A549 (cell line): ENCODE measurements at regions not wholly inside any gene's neighbourhood (a gene's known extent, or its start where the extent isn't known, plus 50 kb on each side); places are given as distances from the start of the nearest gene placed in this dataset.

ENCODE experiments used
- ATAC-seq, 2 experiments: fragments of 200-7000 bp in 1 of 2; fragments of >200 bp in 1 of 2; cut with Nextera tagmentation in 1 of 2; cut with Tn5 transposase in 1 of 2; 3 replicates each; pipeline versions ENCODE4 v1.8.0 to v1.9.1; 2018 to 2020; ENCODE audit warnings: mild to moderate bottlenecking in 1 of 2, moderate library complexity in 1 of 2
- CTCF ChIA-PET: fragments of 300-600 bp; sonication (Branson Sonifier 250); formaldehyde crosslinking; extraction: SDS; loops from one replicate; lab custom pipeline; 2021; ENCODE audit warnings: antibody characterized with exemption, inconsistent platforms; lab: Yijun Ruan, JAX
- POLR2A ChIA-PET: fragments of 350-600 bp; formaldehyde crosslinking; extraction: SDS; loops from one replicate; lab custom pipeline; 2021; ENCODE audit warnings: antibody characterized with exemption, inconsistent platforms; lab: Yijun Ruan, JAX
- DNase-seq, 2 experiments: peaks; one replicate each; pipeline versions ENCODE4 v3.0.0 to v3.0.0-alpha.2; 2011 to 2016; ENCODE audit warnings: low read depth in 1 of 2, low spot score in 1 of 2
- FAIRE-seq: peaks from 2 replicates; lab custom pipeline; 2011; peaks lifted over from hg19 to GRCh38; lab: Jason Lieb, UNC
- H3K27ac ChIP-seq, 2 experiments: fragments of >200 bp; sonication (Bioruptor Twin); formaldehyde crosslinking; 3 replicates each; pipeline ENCODE4 v1.5.1; 2016 to 2017
- H3K4me1 ChIP-seq: fragments of >200 bp; sonication (Bioruptor Twin); formaldehyde crosslinking; 3 replicates; pipeline ENCODE4 v1.6.1; 2016
- H3K4me2 ChIP-seq: fragments of >200 bp; sonication (Bioruptor Twin); formaldehyde crosslinking; 3 replicates; pipeline ENCODE4 v1.6.1; 2016
- H3K4me3 ChIP-seq: fragments of >200 bp; sonication (Bioruptor Twin); formaldehyde crosslinking; 3 replicates; pipeline ENCODE4 v1.5.1; 2016
- H3K9me3 ChIP-seq: fragments of >200 bp; sonication (Bioruptor Twin); formaldehyde crosslinking; 3 replicates; pipeline ENCODE4 v1.6.1; 2016
- EHF ChIP-seq: fragments of 250-450 bp; sonication (Bioruptor Pico); IDR thresholded peaks from 2 replicates; pipeline ENCODE4 v1.5.0; 2020; ENCODE audit warnings: mild to moderate bottlenecking
- EP300 ChIP-seq, 2 experiments: fragments of >200 bp; sonication (Bioruptor Twin); formaldehyde crosslinking; IDR thresholded peaks; 2 replicates in 1 of 2; 3 replicates in 1 of 2; pipeline ENCODE4 v1.6.1; 2016 to 2017
- ESRRA ChIP-seq: fragments of 150-350 bp; IDR thresholded peaks from 2 replicates; pipeline ENCODE4 v1.6.1; 2014; ENCODE audit warnings: mild to moderate bottlenecking, low read length, borderline replicate concordance
- FOSB ChIP-seq: fragments of 250-450 bp; sonication (Bioruptor Pico); IDR thresholded peaks from 2 replicates; pipeline ENCODE4 v1.5.0; 2020; ENCODE audit warnings: mild to moderate bottlenecking, moderate library complexity
- HEYL ChIP-seq: fragments of 250-450 bp; sonication (Bioruptor Pico); IDR thresholded peaks from 2 replicates; pipeline ENCODE4 v1.8.0; 2021; ENCODE audit warnings: mild to moderate bottlenecking, moderate library complexity
- HOXB5 ChIP-seq: fragments of 250-450 bp; sonication (Bioruptor Pico); IDR thresholded peaks from 2 replicates; pipeline ENCODE4 v1.5.0; 2020; ENCODE audit warnings: mild to moderate bottlenecking, moderate library complexity
- JUNB ChIP-seq: fragments of >200 bp; sonication (Bioruptor Twin); formaldehyde crosslinking; IDR thresholded peaks from 2 replicates; pipeline ENCODE4 v1.6.1; 2016
- KDM1A ChIP-seq: fragments of 200-600 bp; sonication (generic); IDR thresholded peaks from 2 replicates; pipeline ENCODE4 v1.6.1; 2016; ENCODE audit warnings: low read depth, mild to moderate bottlenecking
- KDM5A ChIP-seq: fragments of 200-600 bp; sonication (generic); IDR thresholded peaks from 2 replicates; pipeline ENCODE4 v1.6.1; 2016; ENCODE audit warnings: antibody characterized with exemption, mild to moderate bottlenecking
- MAFK ChIP-seq: fragments of 450-650 bp; IDR thresholded peaks from 2 replicates; pipeline ENCODE4 v1.6.1; 2014; ENCODE audit not compliant: partially characterized antibody
- NR3C1 ChIP-seq: fragments of >200 bp; sonication (Bioruptor Twin); formaldehyde crosslinking; IDR thresholded peaks from 3 replicates; pipeline ENCODE4 v1.6.1; 2017
- POLR2AphosphoS2 ChIP-seq: conservative IDR thresholded peaks from 2 replicates; pipeline ENCODE4 v1.6.1; 2012; ENCODE audit warnings: low read length, improper control_type of control experiment, inconsistent platforms
- RCOR1 ChIP-seq: fragments of 150-350 bp; IDR thresholded peaks from 2 replicates; pipeline ENCODE4 v1.6.1; 2014; ENCODE audit warnings: antibody characterized with exemption, low read length, low read depth
- SREBF2 ChIP-seq: fragments of 450-650 bp; IDR thresholded peaks from 2 replicates; pipeline ENCODE4 v1.6.1; 2014; ENCODE audit warnings: mild to moderate bottlenecking, moderate library complexity
- TFCP2L1 ChIP-seq: fragments of 250-450 bp; sonication (Bioruptor Pico); IDR thresholded peaks from 2 replicates; pipeline ENCODE4 v1.5.0; 2021; ENCODE audit warnings: mild to moderate bottlenecking
- ZC3H11A ChIP-seq: fragments of 450-650 bp; IDR thresholded peaks from 2 replicates; pipeline ENCODE4 v1.6.1; 2014; ENCODE audit warnings: antibody characterized with exemption, mild to moderate bottlenecking
- ZNF302 ChIP-seq: fragments of 250-450 bp; sonication (Bioruptor Pico); IDR thresholded peaks from 2 replicates; pipeline ENCODE4 v1.9.0; 2021; ENCODE audit warnings: inconsistent platforms, mild to moderate bottlenecking, moderate library complexity
- WGBS: methylation state at CpG from one replicate; pipeline ENCODE4 v1.1.6; 2017; ENCODE audit errors: missing lambda C conversion rate; 5-methylcytosine and 5-hydroxymethylcytosine counted together
- TF ChIP-seq, protein P1 (sequence below): fragments of 200-600 bp; sonication (generic); IDR thresholded peaks from 2 replicates; pipeline ENCODE4 v1.6.1; 2016; ENCODE audit warnings: antibody characterized with exemption, mild to moderate bottlenecking, moderate library complexity
- TF ChIP-seq, protein P2 (sequence below): IDR thresholded peaks from 2 replicates; pipeline ENCODE4 v1.6.1; 2012; ENCODE audit warnings: low read depth, borderline replicate concordance
- TF ChIP-seq, protein P3 (sequence below): fragments of 150-350 bp; IDR thresholded peaks from 2 replicates; pipeline ENCODE4 v1.6.1; 2014; ENCODE audit warnings: low read depth, mild to moderate bottlenecking, low read length
- TF ChIP-seq, protein P4 (sequence below): IDR thresholded peaks from 2 replicates; pipeline ENCODE4 v1.6.1; 2012
- TF ChIP-seq, protein P5 (sequence below): fragments of >200 bp; sonication (Bioruptor Twin); formaldehyde crosslinking; IDR thresholded peaks from 2 replicates; pipeline ENCODE4 v1.6.1; 2016
- TF ChIP-seq, protein P6 (sequence below): fragments of 250-450 bp; sonication (Bioruptor Pico); IDR thresholded peaks from 2 replicates; pipeline ENCODE4 v1.5.0; 2020; ENCODE audit warnings: low read depth, mild to moderate bottlenecking, moderate library complexity

DNA sequence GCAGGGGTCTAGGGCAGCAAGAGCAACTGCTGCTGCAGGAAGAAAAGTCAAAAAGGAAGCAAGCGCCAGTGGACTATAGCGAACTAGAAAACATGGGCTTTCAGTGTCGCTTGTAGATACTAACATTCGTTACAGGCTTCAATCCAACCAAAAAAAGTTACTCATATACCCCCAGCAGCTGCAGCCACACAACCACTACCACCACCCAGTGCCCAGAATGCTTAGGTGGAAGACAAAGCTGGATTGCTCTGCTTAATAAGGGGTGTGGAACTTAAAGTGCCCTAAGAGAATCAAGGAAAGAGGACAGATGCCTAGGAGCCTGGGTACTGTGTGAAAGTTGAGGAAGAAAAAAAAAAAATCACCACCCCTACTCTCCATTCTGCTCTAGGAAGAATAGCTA is 203.6 kb downstream of the ELAVL2 start:
- H3K4me3 ChIP-seq = no peak overlapping the region
- no peak overlapping the region for H3K27ac ChIP-seq
- DNase-seq = no peak
- H3K9me3 ChIP-seq = no peaks in the 10 kb centered on the region
- CTCF ChIA-PET = no interaction called here
- no peaks in the 10 kb centered on the region for H3K4me1 ChIP-seq
- TF ChIP-seq HOXB5 (CRISPR knock-in tag) (no peak), ZNF302 (no peak), FOSB (CRISPR knock-in tag) (no peak), SREBF2 (no peak), POLR2AphosphoS2 (no peak), NR3C1 (no peak), EP300 (IDR thresholded peaks at IDR 0.05) (no peak), KDM5A (no peak), TFCP2L1 (no peak), ZC3H11A (no peak), ESRRA (no peak), RCOR1 (no peak)
- TF ChIP-seq, protein P1, sequence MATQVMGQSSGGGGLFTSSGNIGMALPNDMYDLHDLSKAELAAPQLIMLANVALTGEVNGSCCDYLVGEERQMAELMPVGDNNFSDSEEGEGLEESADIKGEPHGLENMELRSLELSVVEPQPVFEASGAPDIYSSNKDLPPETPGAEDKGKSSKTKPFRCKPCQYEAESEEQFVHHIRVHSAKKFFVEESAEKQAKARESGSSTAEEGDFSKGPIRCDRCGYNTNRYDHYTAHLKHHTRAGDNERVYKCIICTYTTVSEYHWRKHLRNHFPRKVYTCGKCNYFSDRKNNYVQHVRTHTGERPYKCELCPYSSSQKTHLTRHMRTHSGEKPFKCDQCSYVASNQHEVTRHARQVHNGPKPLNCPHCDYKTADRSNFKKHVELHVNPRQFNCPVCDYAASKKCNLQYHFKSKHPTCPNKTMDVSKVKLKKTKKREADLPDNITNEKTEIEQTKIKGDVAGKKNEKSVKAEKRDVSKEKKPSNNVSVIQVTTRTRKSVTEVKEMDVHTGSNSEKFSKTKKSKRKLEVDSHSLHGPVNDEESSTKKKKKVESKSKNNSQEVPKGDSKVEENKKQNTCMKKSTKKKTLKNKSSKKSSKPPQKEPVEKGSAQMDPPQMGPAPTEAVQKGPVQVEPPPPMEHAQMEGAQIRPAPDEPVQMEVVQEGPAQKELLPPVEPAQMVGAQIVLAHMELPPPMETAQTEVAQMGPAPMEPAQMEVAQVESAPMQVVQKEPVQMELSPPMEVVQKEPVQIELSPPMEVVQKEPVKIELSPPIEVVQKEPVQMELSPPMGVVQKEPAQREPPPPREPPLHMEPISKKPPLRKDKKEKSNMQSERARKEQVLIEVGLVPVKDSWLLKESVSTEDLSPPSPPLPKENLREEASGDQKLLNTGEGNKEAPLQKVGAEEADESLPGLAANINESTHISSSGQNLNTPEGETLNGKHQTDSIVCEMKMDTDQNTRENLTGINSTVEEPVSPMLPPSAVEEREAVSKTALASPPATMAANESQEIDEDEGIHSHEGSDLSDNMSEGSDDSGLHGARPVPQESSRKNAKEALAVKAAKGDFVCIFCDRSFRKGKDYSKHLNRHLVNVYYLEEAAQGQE = no peak
- TF ChIP-seq, protein P2, sequence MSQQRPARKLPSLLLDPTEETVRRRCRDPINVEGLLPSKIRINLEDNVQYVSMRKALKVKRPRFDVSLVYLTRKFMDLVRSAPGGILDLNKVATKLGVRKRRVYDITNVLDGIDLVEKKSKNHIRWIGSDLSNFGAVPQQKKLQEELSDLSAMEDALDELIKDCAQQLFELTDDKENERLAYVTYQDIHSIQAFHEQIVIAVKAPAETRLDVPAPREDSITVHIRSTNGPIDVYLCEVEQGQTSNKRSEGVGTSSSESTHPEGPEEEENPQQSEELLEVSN = no peak
- TF ChIP-seq, protein P3, sequence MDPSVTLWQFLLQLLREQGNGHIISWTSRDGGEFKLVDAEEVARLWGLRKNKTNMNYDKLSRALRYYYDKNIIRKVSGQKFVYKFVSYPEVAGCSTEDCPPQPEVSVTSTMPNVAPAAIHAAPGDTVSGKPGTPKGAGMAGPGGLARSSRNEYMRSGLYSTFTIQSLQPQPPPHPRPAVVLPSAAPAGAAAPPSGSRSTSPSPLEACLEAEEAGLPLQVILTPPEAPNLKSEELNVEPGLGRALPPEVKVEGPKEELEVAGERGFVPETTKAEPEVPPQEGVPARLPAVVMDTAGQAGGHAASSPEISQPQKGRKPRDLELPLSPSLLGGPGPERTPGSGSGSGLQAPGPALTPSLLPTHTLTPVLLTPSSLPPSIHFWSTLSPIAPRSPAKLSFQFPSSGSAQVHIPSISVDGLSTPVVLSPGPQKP = no peak
- TF ChIP-seq, all 56 proteins: peak for 0
- 33% methylated on average over 4 of the region's 4 CpGs for WGBS
- ATAC-seq (no peak), FAIRE-seq (no peak)
- no peak overlapping the region for H3K4me2 ChIP-seq
- POLR2A ChIA-PET = no interaction called here

DNA sequence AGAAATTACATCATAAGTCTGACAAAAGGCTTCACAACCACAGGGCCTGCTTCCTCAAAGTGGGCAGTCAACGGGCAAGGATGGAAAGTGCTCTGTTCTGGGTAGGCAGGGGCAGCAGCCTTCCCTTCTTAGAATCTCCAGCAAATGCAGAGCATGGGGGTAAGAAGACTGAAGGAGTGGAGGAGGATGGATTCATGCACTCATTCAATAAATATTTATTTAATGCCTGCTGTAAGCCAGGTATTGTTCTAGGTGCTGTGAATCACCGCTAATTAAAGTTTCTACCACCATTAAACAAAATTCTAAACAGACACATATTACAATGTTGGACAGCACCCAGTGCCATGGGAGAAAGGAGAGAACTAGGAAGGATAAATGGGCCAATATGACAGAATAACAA is 195.6 kb downstream of the ELAVL2 start:
- TF ChIP-seq, protein P3 = no peak
- TF ChIP-seq ESRRA (no peak), POLR2AphosphoS2 (no peak), HEYL (no peak), MAFK (no peak), ZNF302 (no peak), JUNB (no peak), TFCP2L1 (no peak), KDM1A (no peak), EHF (no peak)
- TF ChIP-seq, protein P4, sequence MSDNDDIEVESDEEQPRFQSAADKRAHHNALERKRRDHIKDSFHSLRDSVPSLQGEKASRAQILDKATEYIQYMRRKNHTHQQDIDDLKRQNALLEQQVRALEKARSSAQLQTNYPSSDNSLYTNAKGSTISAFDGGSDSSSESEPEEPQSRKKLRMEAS = no peak
- TF ChIP-seq, protein P5, sequence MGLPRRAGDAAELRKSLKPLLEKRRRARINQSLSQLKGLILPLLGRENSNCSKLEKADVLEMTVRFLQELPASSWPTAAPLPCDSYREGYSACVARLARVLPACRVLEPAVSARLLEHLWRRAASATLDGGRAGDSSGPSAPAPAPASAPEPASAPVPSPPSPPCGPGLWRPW = no peak
- TF ChIP-seq, protein P6, sequence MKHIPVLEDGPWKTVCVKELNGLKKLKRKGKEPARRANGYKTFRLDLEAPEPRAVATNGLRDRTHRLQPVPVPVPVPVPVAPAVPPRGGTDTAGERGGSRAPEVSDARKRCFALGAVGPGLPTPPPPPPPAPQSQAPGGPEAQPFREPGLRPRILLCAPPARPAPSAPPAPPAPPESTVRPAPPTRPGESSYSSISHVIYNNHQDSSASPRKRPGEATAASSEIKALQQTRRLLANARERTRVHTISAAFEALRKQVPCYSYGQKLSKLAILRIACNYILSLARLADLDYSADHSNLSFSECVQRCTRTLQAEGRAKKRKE (CRISPR knock-in tag) = no peak
- Histone ChIP-seq H3K9me3 (no peaks in the 10 kb centered on the region), H3K4me3 (no peak overlapping the region), H3K4me1 (no peaks in the 10 kb centered on the region), H3K27ac (no peak overlapping the region), H3K4me2 (no peak overlapping the region)
- ATAC-seq (no peak), DNase-seq (no peak), FAIRE-seq (no peak)
- ChIA-PET CTCF (no interaction called here), POLR2A (no interaction called here)
- WGBS = 0% methylated on average over 2 of the region's 2 CpGs
